CD4-positive, alpha-beta T cell treated with Interferon alpha-2 for 1 hour (primary cell): ENCODE measurements at regions not wholly inside any gene's neighbourhood (a gene's known extent, or its start where the extent isn't known, plus 50 kb on each side); places are given as distances from the start of the nearest gene placed in this dataset.
"Not testable (repeated sequence)": the region's sequence is repeated elsewhere in the genome, so short reads cannot be mapped to it uniquely, and the experiment has no call there.

Experiments
- DNase-seq, 2 donors: peaks; one replicate each; pipeline ENCODE4 v3.0.0-alpha.2; 2020 to 2022

DNA sequence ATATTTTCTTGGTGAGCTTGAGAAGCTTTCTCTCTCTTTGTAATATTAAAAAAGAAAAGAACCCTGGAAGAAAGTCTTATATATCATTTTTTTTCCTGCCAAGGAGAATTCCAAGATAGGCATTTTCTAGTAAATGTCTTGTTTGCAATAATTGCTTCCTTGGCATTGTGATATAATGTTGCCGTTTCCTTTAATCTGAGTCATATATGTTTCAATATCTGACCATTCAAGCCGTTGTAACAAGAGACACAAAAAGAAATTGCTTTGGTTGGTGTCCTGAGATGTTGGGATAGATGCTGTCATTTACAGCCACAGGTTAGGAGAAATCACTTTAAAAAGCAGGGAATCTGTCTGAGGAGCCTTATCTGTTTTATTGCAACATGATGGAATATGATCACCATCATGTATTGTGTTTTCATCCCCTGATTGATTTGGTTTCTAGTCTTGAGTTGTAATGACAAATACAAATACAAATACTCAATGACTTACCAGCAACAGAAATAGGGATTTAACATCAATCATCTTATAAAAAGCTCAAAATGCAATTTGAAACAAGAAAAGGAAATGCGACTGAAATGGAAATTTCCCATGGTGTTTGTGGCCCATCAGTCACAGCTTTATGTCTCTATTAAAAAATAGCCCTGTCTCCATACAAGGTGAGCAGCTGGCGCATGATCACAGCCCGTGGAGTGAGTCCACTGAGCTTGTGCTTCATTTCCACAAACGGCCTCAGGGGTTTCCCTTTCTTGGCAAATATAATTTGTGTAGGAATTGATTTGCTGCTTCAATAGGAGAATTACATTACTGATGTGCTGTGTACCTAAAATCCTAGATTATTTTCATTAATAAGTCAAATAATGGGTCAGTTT, 250.1 kb upstream of the TRPC7 start:
- DNase-seq, result no peak

- no peak for DNase-seq
Measured at GRCh38 chr5:136613230-136613629, 247.9 kb upstream of the TRPC7 start.

GRCh38 chr5:136605638-136606037, 240.3 kb upstream of the TRPC7 start:
- no peak for DNase-seq

- no peak for DNase-seq
Measured at GRCh38 chr5:136600306-136600705, 235.0 kb upstream of the TRPC7 start.

DNA sequence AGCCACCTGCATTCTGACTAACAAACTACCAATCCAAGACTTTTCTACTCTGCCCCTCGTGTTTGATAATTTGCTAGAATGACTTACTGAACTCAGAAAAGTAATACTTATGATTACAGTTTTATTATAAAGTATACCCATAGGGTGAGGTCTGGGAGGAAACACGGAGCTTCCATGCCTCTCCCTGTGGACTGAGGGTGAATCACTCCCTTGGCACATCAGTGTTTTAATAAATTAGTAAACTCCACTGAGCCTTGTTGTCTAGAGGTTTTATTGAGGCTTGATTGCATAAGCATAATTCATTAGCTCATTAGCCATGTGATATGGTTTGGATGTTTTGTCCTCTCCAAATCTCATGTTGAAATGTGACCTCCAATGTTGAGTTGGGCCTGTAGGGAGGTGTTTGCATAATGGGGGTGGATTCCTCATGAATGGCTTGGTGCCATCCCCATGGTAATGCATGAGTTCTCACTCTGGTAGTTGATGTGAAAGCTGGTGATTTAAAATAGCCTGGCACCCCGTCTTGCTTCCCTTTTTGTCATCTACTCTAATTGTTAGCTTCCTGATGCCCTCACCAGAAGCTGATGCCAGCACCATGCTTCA, 233.6 kb upstream of the TRPC7 start:
- DNase-seq, result no peak

- DNase-seq, result no peak
Measured at GRCh38 chr5:136594416-136594815, 229.1 kb upstream of the TRPC7 start.

GRCh38 chr5:136590581-136590980, 225.2 kb upstream of the TRPC7 start:
- DNase-seq, result no peak

GRCh38 chr5:136586196-136586595, 220.9 kb upstream of the TRPC7 start:
- DNase-seq, result no peak

GRCh38 chr5:136584474-136584873, 219.1 kb upstream of the TRPC7 start:
- DNase-seq, result no peak

DNA sequence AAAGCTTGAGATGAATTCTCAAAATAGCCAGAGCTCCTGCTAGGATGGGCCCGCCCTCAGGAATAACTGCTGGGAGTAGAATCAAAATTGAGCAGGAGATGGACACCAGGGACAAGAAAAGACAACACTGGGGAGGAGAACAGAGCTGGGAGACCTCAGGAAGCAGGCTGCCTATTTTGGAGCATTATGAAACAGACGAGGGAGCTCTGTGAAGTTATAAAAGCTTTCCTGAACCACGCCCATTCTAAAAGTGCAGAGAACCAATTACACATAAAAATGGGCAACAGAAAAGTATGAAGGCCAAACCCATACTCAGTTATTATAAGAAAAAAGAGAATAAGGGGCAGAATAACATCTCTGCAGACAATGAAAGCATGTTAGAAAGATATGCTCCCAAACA, 213.9 kb upstream of the TRPC7 start:
- no peak for DNase-seq

DNA sequence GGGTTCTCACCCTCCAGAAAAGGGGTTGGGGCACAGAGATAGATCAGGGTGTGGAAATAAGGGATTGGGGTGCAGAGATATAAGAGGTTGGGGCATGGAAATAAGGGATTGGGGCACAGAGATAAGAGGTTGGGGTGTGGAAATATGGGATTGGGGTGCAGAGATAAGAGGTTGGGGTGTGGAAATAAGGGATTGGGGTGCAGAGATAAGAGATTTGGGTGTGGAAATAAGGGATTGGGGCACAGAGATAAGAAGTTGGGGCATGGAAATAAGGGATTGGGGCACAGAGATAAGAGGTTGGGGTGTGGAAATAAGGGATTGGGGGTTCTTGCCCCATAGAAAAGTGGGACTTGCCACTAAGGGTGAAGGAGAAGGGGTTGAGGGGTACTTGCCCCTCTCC, 204.5 kb upstream of the TRPC7 start:
- DNase-seq, result not testable (repeated sequence)

DNA sequence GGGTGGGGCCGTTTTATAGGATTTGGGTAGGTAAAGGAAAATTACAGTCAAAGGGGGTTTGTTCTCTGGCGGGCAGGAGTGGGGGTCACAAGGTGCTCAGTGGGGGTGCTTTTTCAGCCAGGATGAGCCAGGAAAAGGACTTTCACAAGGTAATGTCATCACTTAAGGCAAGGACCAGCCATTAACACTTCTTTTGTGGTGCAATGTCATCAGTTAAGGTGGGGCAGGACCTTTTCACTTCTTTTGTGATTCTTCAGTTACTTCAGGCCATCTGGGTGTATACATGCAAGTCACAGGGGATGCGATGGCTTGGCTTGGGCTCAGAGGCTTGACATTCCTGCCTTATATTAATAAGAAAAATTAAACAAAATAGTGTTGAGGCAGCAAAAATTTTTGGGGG, 200.1 kb upstream of the TRPC7 start:
- DNase-seq, result not testable (repeated sequence)

GRCh38 chr5:136565050-136565449, 199.7 kb upstream of the TRPC7 start:
- peak in 1 of 2 donors; percentile 3 for DNase-seq

DNA sequence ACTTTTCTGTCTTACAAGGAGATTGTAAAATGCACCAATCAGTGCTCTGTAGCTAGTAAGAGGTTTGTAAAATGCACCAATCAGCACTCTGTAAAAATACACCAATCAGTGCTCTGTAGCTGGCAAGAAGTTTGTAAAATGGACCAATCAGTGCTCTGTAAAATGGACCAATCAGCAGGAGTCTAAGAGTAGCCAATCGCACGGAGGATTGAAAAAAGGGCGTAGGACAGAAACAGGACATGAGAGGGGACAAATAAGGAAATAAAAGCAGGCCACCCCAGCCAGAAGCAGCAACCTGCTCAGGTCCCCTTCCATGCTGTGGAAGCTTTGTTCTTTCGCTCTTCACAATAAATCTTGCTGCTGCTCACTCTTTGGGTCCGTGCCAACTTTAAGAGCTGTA, 199.1 kb upstream of the TRPC7 start:
- not testable (repeated sequence) for DNase-seq

DNA sequence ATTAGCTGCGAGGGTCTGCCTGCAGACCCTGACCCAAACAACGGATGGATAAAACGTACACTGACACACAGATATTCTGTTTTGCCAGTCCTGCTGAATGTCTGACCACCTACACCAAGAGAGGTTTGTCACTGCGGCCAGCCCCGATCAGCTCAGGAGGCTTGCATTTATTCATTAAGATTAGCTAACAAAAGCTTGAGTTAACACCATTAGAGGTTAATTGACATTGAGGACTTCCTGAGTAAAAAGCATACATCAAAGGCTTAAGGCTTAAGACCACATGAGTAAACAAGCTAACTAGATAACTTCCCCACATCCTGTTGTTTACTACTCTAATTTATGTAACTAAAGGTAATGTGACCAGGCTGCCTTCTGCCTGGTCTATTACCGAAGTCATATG, 198.1 kb upstream of the TRPC7 start:
- DNase-seq, result peak in 1 of 2 donors; percentile 6

GRCh38 chr5:136560126-136560525, 194.8 kb upstream of the TRPC7 start:
- no peak for DNase-seq

DNA sequence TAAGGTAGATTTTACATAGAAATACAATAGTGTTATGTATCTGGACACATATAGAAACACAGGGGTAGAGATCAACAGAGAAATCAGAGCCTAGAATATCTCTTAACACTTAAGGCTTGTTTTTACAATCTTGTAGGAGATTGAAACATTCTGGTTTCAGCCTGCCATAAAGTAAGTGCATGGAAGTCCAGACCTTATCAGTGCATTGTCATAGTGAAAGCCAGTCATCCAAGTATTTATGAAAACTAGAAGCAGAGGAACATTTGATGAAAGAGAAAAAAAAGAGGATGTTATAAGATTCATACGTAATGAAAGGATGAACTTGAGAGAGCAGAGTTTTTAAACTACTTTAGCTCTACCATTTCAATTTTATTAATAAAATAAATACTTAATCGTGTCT, 194.3 kb upstream of the TRPC7 start:
- no peak for DNase-seq

- not testable (repeated sequence) for DNase-seq
Measured at GRCh38 chr5:136547096-136547495, 181.8 kb upstream of the TRPC7 start.

DNA sequence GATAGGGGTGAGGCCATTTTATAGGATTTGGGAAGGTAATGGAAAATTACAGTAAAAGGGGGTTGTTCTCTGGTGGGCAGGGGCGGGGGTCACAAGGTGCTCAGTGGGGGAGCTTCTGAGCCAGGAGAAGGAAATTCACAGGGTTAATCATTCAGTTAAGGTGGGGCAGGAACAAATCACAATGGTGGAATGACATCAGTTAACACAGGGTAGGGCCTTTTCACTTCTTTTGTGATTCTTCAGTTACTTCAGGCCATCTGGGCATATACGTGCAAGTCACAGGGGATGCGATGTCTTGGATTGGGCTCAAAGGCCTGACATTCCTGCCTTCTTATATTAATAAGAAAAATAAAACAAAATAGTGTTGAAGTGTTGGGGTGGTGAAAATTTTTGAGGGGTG, 181.1 kb upstream of the TRPC7 start:
- DNase-seq, result not testable (repeated sequence)

- DNase-seq, result not testable (repeated sequence)
Measured at GRCh38 chr5:136545031-136545430, 179.7 kb upstream of the TRPC7 start.

GRCh38 chr5:136538534-136538933, 173.2 kb upstream of the TRPC7 start:
- DNase-seq, result no peak

DNA sequence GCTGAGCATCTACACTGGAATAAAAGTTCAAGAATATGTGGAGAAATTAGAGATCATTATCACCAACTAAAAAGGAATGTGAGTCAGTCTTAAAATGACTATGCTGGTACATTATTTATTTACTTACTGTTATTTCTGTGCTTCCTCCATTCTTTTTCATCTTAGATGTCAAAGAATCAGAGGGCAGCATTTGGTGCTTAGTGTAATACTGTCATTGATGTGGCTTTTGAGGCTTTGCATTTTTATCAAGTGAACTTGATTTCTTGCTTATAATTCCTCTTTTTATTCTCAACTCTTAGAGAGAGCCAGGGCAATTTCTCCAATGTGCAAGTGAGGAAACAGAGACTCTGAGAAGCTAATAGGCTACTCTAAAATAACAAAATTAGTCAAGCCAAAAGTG, 163.7 kb upstream of the TRPC7 start:
- no peak for DNase-seq

DNA sequence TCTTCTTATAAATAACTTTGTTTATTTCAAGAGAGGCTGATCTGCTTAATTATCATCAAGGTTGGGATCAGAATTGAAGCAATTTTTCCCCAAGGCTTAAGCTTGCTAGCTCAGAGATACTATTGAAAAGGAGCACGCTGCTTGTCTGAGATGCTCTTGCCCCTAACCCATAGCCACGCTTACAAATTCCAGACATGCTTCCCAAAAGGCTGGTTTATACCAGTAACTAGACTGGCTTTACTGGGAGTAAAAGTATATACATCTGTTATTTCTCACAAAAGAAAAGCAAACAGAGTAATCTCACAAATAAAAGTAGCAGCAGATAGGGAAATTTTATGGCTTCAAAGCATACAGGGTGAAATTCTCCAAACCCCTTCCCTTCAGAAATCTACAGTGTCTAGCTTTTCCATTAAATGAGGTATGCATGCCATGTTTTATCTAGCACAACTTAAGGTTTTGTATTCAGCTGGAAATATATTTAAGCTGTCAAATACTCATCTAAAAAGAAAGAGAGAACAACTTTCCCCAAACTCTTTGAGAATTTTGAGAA, 163.2 kb upstream of the TRPC7 start:
- DNase-seq, result no peak

- DNase-seq, result no peak
Measured at GRCh38 chr5:136527311-136527710, 162.0 kb upstream of the TRPC7 start.
